WERI-Rb-1 (cell line): ENCODE measurements at regions not wholly inside any gene's neighbourhood (a gene's known extent, or its start where the extent isn't known, plus 50 kb on each side); places are given as distances from the start of the nearest gene placed in this dataset.
A peak's percentile ranks its signal among the peaks of the same experiment; 100 is the strongest.

Experiments
- DNase-seq: peaks from one replicate; pipeline ENCODE4 v3.0.0-alpha.2; 2020
- H3K27ac ChIP-seq: fragments of 250-450 bp; sonication (Bioruptor Pico); 2 replicates; pipeline ENCODE4 v1.5.1; 2020; ENCODE audit warnings: mild to moderate bottlenecking, moderate library complexity
- H3K27me3 ChIP-seq: fragments of 250-450 bp; sonication (Bioruptor Pico); 2 replicates; pipeline ENCODE4 v1.5.1; 2021; ENCODE audit warnings: mild to moderate bottlenecking, low read depth, moderate library complexity; ENCODE audit not compliant: insufficient read depth, severe bottlenecking
- H3K36me3 ChIP-seq: fragments of 250-450 bp; sonication (Bioruptor Pico); 2 replicates; pipeline ENCODE4 v1.5.1; 2020; ENCODE audit warnings: mild to moderate bottlenecking, moderate library complexity
- H3K4me3 ChIP-seq: 2 replicates; pipeline ENCODE4 v1.5.1; 2011; ENCODE audit warnings: low read depth, mild to moderate bottlenecking, control low read depth, low read length
- H3K9me3 ChIP-seq: fragments of 250-450 bp; sonication (Bioruptor Pico); 2 replicates; pipeline ENCODE4 v1.5.1; 2021; ENCODE audit warnings: mild to moderate bottlenecking, moderate library complexity; ENCODE audit not compliant: severe bottlenecking
- TF ChIP-seq, protein P1 (sequence below): IDR thresholded peaks from 2 replicates; pipeline ENCODE4 v1.5.1; 2011; ENCODE audit warnings: low read depth, mild to moderate bottlenecking, control low read depth, inconsistent platforms, low read length

DNA sequence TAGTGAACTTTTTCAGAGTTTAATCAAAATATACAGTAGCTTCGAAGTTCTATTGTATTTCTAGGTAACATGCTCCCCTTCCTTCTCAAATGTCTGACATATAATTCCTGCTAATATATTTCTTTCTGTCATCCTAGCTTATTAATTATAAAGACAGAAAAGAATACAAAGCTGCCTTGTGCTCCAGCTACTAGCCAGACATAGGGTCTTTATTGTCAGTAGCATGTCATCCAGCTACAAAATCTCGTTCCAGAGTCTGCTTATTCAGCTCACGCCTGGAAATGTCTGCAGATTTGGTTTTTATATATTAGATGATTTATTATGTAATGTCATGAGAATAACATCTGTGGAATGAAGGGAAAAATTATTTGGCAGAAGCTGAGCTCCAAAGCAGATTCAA, 1102.8 kb downstream of the BRINP3 start:
- Histone ChIP-seq H3K36me3 (no peaks in the 10 kb centered on the region), H3K27ac (no peak overlapping the region), H3K4me3 (no peak overlapping the region), H3K27me3 (no peaks in the 10 kb centered on the region), H3K9me3 (no peaks in the 10 kb centered on the region)
- no peak for DNase-seq
- TF ChIP-seq, protein P1, sequence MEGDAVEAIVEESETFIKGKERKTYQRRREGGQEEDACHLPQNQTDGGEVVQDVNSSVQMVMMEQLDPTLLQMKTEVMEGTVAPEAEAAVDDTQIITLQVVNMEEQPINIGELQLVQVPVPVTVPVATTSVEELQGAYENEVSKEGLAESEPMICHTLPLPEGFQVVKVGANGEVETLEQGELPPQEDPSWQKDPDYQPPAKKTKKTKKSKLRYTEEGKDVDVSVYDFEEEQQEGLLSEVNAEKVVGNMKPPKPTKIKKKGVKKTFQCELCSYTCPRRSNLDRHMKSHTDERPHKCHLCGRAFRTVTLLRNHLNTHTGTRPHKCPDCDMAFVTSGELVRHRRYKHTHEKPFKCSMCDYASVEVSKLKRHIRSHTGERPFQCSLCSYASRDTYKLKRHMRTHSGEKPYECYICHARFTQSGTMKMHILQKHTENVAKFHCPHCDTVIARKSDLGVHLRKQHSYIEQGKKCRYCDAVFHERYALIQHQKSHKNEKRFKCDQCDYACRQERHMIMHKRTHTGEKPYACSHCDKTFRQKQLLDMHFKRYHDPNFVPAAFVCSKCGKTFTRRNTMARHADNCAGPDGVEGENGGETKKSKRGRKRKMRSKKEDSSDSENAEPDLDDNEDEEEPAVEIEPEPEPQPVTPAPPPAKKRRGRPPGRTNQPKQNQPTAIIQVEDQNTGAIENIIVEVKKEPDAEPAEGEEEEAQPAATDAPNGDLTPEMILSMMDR, result no peak

DNA sequence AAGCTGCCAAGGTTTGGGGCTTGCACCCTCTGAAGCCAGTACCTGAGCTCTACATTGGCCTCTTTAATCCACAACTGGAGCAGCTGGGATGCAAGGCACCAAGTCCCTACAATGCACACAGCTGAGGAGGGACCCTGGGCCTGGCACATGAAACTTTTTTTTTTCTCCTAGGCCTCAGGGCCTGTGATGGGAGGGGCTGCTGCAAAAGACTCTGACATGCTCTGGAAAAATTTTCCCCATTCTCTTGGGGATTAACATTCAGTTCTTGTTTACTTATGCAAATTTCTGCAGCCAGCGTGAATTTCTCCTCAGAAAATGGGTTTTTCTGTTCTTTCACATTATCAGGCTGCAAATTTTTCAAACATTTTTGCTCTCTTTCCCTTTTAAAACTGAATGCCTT, 1072.2 kb downstream of the BRINP3 start:
- no peak for DNase-seq
- H3K27me3 ChIP-seq, result no peaks in the 10 kb centered on the region

DNA sequence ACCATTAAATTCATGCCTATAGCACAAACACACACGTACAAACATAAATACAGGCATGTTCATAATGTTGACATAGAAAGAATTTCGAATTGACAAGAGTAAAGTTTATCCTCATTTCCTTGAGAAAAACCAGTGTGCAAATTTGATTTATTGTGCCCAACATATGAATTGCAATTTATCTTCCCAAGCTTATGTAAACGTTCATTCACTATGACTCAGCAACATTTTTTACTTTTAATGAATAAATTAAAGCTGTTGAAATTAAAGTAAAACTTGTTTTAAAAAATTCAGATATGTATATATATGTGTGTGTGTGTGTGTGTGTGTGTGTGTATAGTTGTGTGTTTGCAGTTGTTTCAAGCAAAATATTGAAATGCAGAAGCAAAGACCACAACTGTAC, 1067.9 kb downstream of the BRINP3 start:
- H3K9me3 ChIP-seq, result no peaks in the 10 kb centered on the region
- H3K4me3 ChIP-seq, result no peak overlapping the region
- no peak overlapping the region for H3K27ac ChIP-seq
- no peak for DNase-seq
- TF ChIP-seq, protein P1, result no peak
- H3K36me3 ChIP-seq, result no peaks in the 10 kb centered on the region
- H3K27me3 ChIP-seq, result no peaks in the 10 kb centered on the region

More for the DNA sequence above, 1072.2 kb downstream of the BRINP3 start:
- TF ChIP-seq, protein P1, result no peak
- no peak overlapping the region for H3K27ac ChIP-seq
- H3K4me3 ChIP-seq, result no peak overlapping the region
- H3K9me3 ChIP-seq, result no peaks in the 10 kb centered on the region
- H3K36me3 ChIP-seq, result no peaks in the 10 kb centered on the region

DNA sequence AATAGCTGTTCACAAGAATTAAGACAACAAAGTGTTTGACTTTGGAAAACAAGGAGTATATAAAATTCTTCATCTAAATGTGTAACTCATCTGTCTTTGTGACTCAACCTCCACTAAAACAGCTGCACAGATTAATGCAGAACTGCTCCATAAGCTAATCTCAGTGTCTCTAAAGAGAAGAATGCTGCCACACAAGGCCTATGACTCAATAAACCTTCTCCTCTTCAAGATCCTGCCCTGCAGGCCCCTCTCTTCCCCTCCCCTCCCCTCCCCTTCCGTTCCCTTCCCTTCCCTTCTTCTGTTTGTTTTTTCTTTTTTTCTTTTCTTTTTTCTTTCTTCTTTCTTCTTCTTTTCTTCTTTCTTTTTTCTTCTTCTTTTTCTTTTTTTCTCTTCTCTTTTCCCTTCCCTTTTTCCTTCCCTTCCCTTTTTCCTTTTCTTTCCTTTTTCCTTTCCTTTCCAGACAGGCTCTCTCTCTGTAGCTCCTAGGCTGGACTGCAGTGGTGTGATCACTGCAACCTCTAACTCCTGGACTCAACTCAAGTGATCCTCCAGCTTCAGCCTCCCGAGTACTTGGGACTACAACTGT, 1052.8 kb downstream of the BRINP3 start:
- no peaks in the 10 kb centered on the region for H3K27me3 ChIP-seq
- H3K36me3 ChIP-seq, result no peaks in the 10 kb centered on the region
- no peaks in the 10 kb centered on the region for H3K9me3 ChIP-seq
- DNase-seq, result no peak
- H3K27ac ChIP-seq, result no peak overlapping the region
- no peak overlapping the region for H3K4me3 ChIP-seq
- TF ChIP-seq, protein P1, result no peak

DNA sequence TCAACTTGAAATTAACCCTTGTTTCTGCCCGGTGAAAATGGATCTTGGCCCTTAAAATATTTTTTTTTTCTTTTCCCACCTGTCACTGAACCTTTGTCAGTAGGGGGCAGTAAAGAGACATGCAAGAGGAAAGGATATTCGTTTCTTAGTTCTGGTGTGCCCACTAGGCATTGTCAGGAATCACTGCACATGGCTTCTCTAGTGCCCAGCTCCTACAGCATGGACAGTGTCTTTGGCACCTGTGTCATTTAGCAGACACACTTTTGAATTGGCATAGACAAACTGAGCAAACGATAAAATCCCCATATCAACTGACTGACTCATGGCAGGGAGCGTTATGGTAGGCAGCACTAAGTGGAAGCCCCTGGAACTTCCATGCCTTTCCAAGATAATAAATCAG, 1048.1 kb downstream of the BRINP3 start:
- Histone ChIP-seq H3K9me3 (no peaks in the 10 kb centered on the region), H3K4me3 (no peak overlapping the region), H3K27me3 (no peaks in the 10 kb centered on the region), H3K27ac (no peak overlapping the region), H3K36me3 (no peaks in the 10 kb centered on the region)
- no peak for DNase-seq
- TF ChIP-seq, protein P1, result peak; percentile 28; the same call in 1 of the 2 replicates

DNA sequence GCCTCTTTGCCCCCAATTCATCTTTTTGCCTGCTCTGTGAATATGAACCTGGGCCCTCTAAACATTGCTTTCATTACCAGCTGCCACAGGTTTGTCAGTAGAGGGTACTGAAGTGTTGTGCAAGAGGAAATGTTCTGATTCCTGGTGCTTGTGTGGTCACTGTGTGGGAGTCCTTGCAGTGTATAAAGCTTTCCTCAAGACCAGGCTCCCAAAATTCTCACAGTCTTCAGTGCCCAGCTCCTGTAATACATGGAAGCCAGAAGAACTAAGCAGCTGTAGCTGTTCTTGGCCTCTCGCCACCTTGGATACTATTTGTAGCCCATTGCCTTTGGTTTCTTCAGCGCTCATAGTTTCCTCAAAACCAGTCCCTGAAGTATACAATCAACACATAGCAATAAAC, 1046.2 kb downstream of the BRINP3 start:
- TF ChIP-seq, protein P1, result no peak
- Histone ChIP-seq H3K36me3 (no peaks in the 10 kb centered on the region), H3K4me3 (no peak overlapping the region), H3K9me3 (no peaks in the 10 kb centered on the region), H3K27ac (no peak overlapping the region), H3K27me3 (no peaks in the 10 kb centered on the region)
- no peak for DNase-seq
